HUDEP-2 (cell line): ENCODE measurements at regions not wholly inside any gene's neighbourhood (a gene's known extent, or its start where the extent isn't known, plus 50 kb on each side); places are given as distances from the start of the nearest gene placed in this dataset.

ENCODE experiments used
- DNase-seq, 76 experiments: peaks; one replicate each; lab custom pipeline; 2025; ENCODE audit not compliant: unreplicated experiment in 76 of 76; lab: John Stamatoyannopoulos, UW

- no peak for DNase-seq
Observed at GRCh38 chrX:38886112-38886511, 84.9 kb downstream of the MID1IP1 start.

- DNase-seq, result no peak
Observed at GRCh38 chrX:38887222-38887621, 86.0 kb downstream of the MID1IP1 start.

- DNase-seq, result no peak
Observed at GRCh38 chrX:38890326-38890725, 89.1 kb downstream of the MID1IP1 start.

GRCh38 chrX:38890963-38891362 lies 89.7 kb downstream of the MID1IP1 start:
- DNase-seq, result no peak

- no peak for DNase-seq
Observed at GRCh38 chrX:38891641-38892413, 90.6 kb downstream of the MID1IP1 start.

- DNase-seq, result no peak
Observed at GRCh38 chrX:38893441-38893840, 92.2 kb downstream of the MID1IP1 start.

GRCh38 chrX:38895775-38896174 lies 94.5 kb downstream of the MID1IP1 start:
- DNase-seq, result no peak

GRCh38 chrX:38896724-38897298 lies 95.6 kb downstream of the MID1IP1 start:
- DNase-seq, result no peak

- DNase-seq, result no peak
Observed at GRCh38 chrX:38898261-38898660, 97.0 kb downstream of the MID1IP1 start.

GRCh38 chrX:38899650-38900049 lies 98.4 kb downstream of the MID1IP1 start:
- DNase-seq, result no peak

GRCh38 chrX:38900719-38901118 lies 99.5 kb downstream of the MID1IP1 start:
- no peak for DNase-seq

- DNase-seq, result no peak
Observed at GRCh38 chrX:38902972-38903492, 101.8 kb downstream of the MID1IP1 start.

GRCh38 chrX:38916801-38917200 lies 115.5 kb downstream of the MID1IP1 start:
- DNase-seq, result no peak

GRCh38 chrX:38917954-38918353 lies 116.7 kb downstream of the MID1IP1 start:
- DNase-seq, result no peak

- no peak for DNase-seq
Observed at GRCh38 chrX:38919202-38919601, 117.9 kb downstream of the MID1IP1 start.

GRCh38 chrX:38919853-38920528 lies 118.7 kb downstream of the MID1IP1 start:
- no peak for DNase-seq

- DNase-seq, result no peak
Observed at GRCh38 chrX:38923451-38923969, 122.3 kb downstream of the MID1IP1 start.

- DNase-seq, result no peak
Observed at GRCh38 chrX:38927592-38927991, 126.3 kb downstream of the MID1IP1 start.

- no peak for DNase-seq
Observed at GRCh38 chrX:38929966-38930421, 128.7 kb downstream of the MID1IP1 start.

- DNase-seq, result no peak
Observed at GRCh38 chrX:38930474-38930873, 129.2 kb downstream of the MID1IP1 start.

- DNase-seq, result no peak
Observed at GRCh38 chrX:38935561-38935960, 134.3 kb downstream of the MID1IP1 start.
